ENCODE measurements at regions not wholly inside any gene's neighbourhood (a gene's known extent, or its start where the extent isn't known, plus 50 kb on each side); places are given as distances from the start of the nearest gene placed in this dataset.

GRCh38 chr3:74039105-74039504, 414.4 kb upstream of the PDZRN3 start:
- TF ChIP-seq POLR2A (IDR thresholded peaks at IDR 0.05; ENCODE audit: low read length) (no peak), GATA1 (IDR thresholded peaks at IDR 0.05; ENCODE audit: low read depth, low read length) (no peak)
